ENCODE measurements at regions not wholly inside any gene's neighbourhood (a gene's known extent, or its start where the extent isn't known, plus 50 kb on each side); places are given as distances from the start of the nearest gene placed in this dataset.

DNA sequence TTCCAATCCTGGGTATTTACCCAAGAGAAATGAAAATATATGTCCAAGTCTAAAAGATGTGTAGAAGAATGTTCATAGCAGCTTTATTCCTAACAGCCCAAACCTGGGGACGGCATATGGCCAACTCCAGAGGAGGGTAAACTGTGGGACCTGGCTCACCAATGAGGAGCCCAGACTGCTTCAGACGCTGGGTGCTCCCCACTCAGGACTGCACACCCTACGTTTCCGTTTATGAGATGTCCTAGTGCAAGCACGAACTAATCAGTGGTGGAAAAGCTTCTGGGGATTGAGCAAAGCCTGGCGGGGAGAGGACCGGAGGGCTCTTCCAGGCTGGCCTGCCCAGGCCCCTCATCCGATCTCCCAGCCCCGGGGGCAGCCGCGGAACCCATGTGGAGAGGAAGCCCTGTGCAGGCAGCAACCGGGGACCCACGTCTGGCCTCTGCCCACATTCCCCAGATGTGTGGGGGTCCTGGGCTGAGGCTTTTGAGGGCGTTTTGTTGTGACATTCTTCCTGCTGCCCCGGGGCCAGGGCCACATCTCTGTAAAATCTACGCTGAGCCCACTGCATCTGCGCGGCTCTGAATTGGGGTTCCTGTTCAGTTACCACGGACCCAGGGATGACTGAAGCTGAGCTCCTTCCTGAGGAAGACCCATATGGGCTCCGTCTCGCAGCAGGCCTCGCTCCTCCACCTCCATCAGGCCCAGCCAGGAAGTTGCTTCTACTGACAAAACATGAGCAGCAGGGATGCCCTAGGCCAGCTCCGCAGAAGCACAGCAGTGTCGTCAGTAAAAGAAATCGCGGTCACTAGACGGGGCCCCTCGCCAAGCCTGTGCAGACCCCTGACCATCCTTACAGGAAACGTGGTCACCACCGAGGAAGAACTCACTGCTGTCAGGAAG, 188.0 kb downstream of the DLL1 start:
- H3F3A ChIP-seq (replicated peaks; ENCODE audit: insufficient read depth), result no peaks in the 10 kb centered on the region
- 0 out of 2 replicates have a peak, but pooled peaks cover 5% of the 10 kb centered on the region for H3K9me3 ChIP-seq
- H3K4me2 ChIP-seq, result no peak overlapping the region
- ChIA-PET POLR2A (no interaction called here), CTCF (interaction anchor here (1.1 kb wide), 1 partner anchor 13 kb away, joined by 3 read pairs; no protein-coding TSS in a partner anchor)
- H4K20me1 ChIP-seq (ENCODE audit: insufficient read depth), result no peaks in the 10 kb centered on the region
- no peaks in the 10 kb centered on the region for H3K36me3 ChIP-seq (replicated peaks in 1 of 2; ENCODE audit: control insufficient read depth in 1 of 2, insufficient read depth in 2 of 2, low read length in 1 of 2)
- no peaks in the 10 kb centered on the region for H3K9me2 ChIP-seq
- peaks cover 0 to 1% of the 10 kb centered on the region in 2 experiments; a peak in 1 of 4 replicates for H3K4me1 ChIP-seq (ENCODE audit: control insufficient read depth in 1 of 2, insufficient read depth in 2 of 2, low read depth in 1 of 2, low read length in 1 of 2)
- no peak overlapping the region for H3K4me3 ChIP-seq (ENCODE audit: low read depth in 2 of 2, low read length in 1 of 2)
- TF ChIP-seq SIN3A (IDR thresholded peaks at IDR 0.05; ENCODE audit: borderline replicate concordance, low read depth, low read length) (no peak), CHD2 (IDR thresholded peaks at IDR 0.05; ENCODE audit: low read length, partially characterized antibody) (no peak), POLR2AphosphoS5 (IDR thresholded peaks at IDR 0.05; ENCODE audit: low read depth, low read length) (no peak), MXI1 (IDR thresholded peaks at IDR 0.05; ENCODE audit: low read depth, low read length) (no peak), EP300 (IDR thresholded peaks at IDR 0.05; ENCODE audit: borderline replicate concordance in 1 of 2, low read depth in 1 of 2, low read length in 1 of 2) (no peak), FOSL2 (IDR thresholded peaks at IDR 0.05; ENCODE audit: borderline replicate concordance, low read depth) (no peak), YY1 (IDR thresholded peaks at IDR 0.05; ENCODE audit: low read depth) (no peak), MAX (IDR thresholded peaks at IDR 0.05; ENCODE audit: low read depth) (no peak), TEAD4 (IDR thresholded peaks at IDR 0.05; ENCODE audit: borderline replicate concordance, insufficient read depth) (no peak), TCF12 (IDR thresholded peaks at IDR 0.05) (no peak), SMC3 (IDR thresholded peaks at IDR 0.05; ENCODE audit: low read depth, low read length) (no peak), ELF1 (IDR thresholded peaks at IDR 0.05) (no peak)
- TF ChIP-seq, protein P1, sequence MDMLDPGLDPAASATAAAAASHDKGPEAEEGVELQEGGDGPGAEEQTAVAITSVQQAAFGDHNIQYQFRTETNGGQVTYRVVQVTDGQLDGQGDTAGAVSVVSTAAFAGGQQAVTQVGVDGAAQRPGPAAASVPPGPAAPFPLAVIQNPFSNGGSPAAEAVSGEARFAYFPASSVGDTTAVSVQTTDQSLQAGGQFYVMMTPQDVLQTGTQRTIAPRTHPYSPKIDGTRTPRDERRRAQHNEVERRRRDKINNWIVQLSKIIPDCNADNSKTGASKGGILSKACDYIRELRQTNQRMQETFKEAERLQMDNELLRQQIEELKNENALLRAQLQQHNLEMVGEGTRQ (IDR thresholded peaks at IDR 0.05; ENCODE audit: borderline replicate concordance, low read depth, low read length), result no peak
- TF ChIP-seq, protein P2, sequence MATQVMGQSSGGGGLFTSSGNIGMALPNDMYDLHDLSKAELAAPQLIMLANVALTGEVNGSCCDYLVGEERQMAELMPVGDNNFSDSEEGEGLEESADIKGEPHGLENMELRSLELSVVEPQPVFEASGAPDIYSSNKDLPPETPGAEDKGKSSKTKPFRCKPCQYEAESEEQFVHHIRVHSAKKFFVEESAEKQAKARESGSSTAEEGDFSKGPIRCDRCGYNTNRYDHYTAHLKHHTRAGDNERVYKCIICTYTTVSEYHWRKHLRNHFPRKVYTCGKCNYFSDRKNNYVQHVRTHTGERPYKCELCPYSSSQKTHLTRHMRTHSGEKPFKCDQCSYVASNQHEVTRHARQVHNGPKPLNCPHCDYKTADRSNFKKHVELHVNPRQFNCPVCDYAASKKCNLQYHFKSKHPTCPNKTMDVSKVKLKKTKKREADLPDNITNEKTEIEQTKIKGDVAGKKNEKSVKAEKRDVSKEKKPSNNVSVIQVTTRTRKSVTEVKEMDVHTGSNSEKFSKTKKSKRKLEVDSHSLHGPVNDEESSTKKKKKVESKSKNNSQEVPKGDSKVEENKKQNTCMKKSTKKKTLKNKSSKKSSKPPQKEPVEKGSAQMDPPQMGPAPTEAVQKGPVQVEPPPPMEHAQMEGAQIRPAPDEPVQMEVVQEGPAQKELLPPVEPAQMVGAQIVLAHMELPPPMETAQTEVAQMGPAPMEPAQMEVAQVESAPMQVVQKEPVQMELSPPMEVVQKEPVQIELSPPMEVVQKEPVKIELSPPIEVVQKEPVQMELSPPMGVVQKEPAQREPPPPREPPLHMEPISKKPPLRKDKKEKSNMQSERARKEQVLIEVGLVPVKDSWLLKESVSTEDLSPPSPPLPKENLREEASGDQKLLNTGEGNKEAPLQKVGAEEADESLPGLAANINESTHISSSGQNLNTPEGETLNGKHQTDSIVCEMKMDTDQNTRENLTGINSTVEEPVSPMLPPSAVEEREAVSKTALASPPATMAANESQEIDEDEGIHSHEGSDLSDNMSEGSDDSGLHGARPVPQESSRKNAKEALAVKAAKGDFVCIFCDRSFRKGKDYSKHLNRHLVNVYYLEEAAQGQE (IDR thresholded peaks at IDR 0.05; ENCODE audit: low read depth, low read length), result no peak
- 64% methylated on average over 19 of the region's 30 CpGs for WGBS (ENCODE audit: low lambda C conversion rate)
- H3K9ac ChIP-seq, result no peak overlapping the region
- H2AFZ ChIP-seq (ENCODE audit: low read depth), result no peak overlapping the region
- H3K27me3 ChIP-seq (ENCODE audit: insufficient read depth), result no peaks in the 10 kb centered on the region
- H3K79me2 ChIP-seq (ENCODE audit: insufficient read depth), result no peaks in the 10 kb centered on the region
- no peak for DNase-seq
- H3K27ac ChIP-seq (ENCODE audit: low read depth in 2 of 2, low read length in 1 of 2), result no peak overlapping the region

Measured in SK-N-SH (cell line).